PC-9 (cell line): ENCODE measurements at regions not wholly inside any gene's neighbourhood (a gene's known extent, or its start where the extent isn't known, plus 50 kb on each side); places are given as distances from the start of the nearest gene placed in this dataset.

ENCODE experiments used
- BruUV-seq: library from RNA; stranded (reverse); fragments of 400-500 nt; replicated peaks from 2 replicates; lab custom pipeline; 2021; lab: Mats Ljungman, UMichigan
- CTCF ChIA-PET: fragments of 300-600 bp; sonication (Branson Sonifier 250); formaldehyde crosslinking; loops from one replicate; lab custom pipeline; 2022; ENCODE audit warnings: antibody characterized with exemption; lab: Charles Lee
- POLR2A ChIA-PET: fragments of 300-600 bp; sonication (Branson Sonifier 250); formaldehyde crosslinking; loops from one replicate; lab custom pipeline; 2022; ENCODE audit warnings: antibody characterized with exemption; ENCODE audit not compliant: unreplicated experiment; lab: Charles Lee
- DNase-seq, 2 experiments: peaks; one replicate each; pipeline versions ENCODE4 v3.0.0 to v3.0.0-alpha.2; 2015 to 2022; ENCODE audit warnings: mixed read lengths in 1 of 2
- H2AFZ ChIP-seq: fragments of 200-600 bp; sonication (generic); 2 replicates; pipeline ENCODE4 v1.8.1; 2017; ENCODE audit warnings: antibody characterized with exemption
- H3F3A ChIP-seq: fragments of 200-600 bp; sonication (generic); 2 replicates; pipeline ENCODE4 v1.8.1; 2017; ENCODE audit warnings: antibody characterized with exemption, mild to moderate bottlenecking, low read depth; ENCODE audit not compliant: insufficient read depth
- H3K27ac ChIP-seq: fragments of 200-600 bp; sonication (generic); 2 replicates; pipeline ENCODE4 v1.6.1; 2016; ENCODE audit warnings: mixed run types
- H3K27me3 ChIP-seq: fragments of 200-600 bp; sonication (generic); 2 replicates; pipeline ENCODE4 v1.6.1; 2016; ENCODE audit warnings: low read depth, mixed run types; ENCODE audit not compliant: insufficient read depth
- H3K36me3 ChIP-seq: fragments of 200-600 bp; sonication (generic); 2 replicates; pipeline ENCODE4 v1.6.1; 2016; ENCODE audit warnings: low read depth, mixed run types
- H3K4me1 ChIP-seq: fragments of 200-600 bp; sonication (generic); replicated peaks from 2 replicates; pipeline ENCODE4 v1.6.1; 2016; ENCODE audit warnings: mixed run types; ENCODE audit not compliant: insufficient read depth
- H3K4me2 ChIP-seq: fragments of 200-600 bp; sonication (generic); 2 replicates; pipeline ENCODE4 v1.6.1; 2017; ENCODE audit warnings: mixed run types
- H3K4me3 ChIP-seq: fragments of 200-600 bp; sonication (generic); 2 replicates; pipeline ENCODE4 v1.6.1; 2016; ENCODE audit warnings: mixed run types
- H3K79me2 ChIP-seq: fragments of 200-600 bp; sonication (generic); 2 replicates; pipeline ENCODE4 v1.6.1; 2017; ENCODE audit warnings: low read depth, mixed run types
- H3K9me2 ChIP-seq: fragments of 200-600 bp; sonication (generic); 2 replicates; pipeline ENCODE4 v1.8.1; 2017; ENCODE audit warnings: mild to moderate bottlenecking; ENCODE audit not compliant: insufficient read depth
- H3K9me3 ChIP-seq: fragments of 200-600 bp; sonication (generic); 2 replicates; pipeline ENCODE4 v1.8.1; 2016; ENCODE audit warnings: low read depth; ENCODE audit not compliant: insufficient read depth
- H4K20me1 ChIP-seq: fragments of 200-600 bp; sonication (generic); 2 replicates; pipeline ENCODE4 v1.8.1; 2017; ENCODE audit not compliant: insufficient read depth
- CTCF ChIP-seq: fragments of 200-600 bp; sonication (generic); conservative IDR thresholded peaks from 2 replicates; pipeline ENCODE4 v1.6.1; 2017; ENCODE audit warnings: mixed run types, antibody characterized with exemption, mild to moderate bottlenecking, moderate library complexity
- EZH2 ChIP-seq: fragments of 200-600 bp; sonication (generic); IDR thresholded peaks from 2 replicates; pipeline ENCODE4 v1.8.0; 2017; ENCODE audit warnings: antibody characterized with exemption, low read depth
- intact Hi-C: fragments of 100-400 bp; cut with micrococcal nuclease; formaldehyde crosslinking; loops from one replicate; pipeline ENCODE4 v1.10.0; 2022; ENCODE audit not compliant: unreplicated experiment

GRCh38 chr9:135185060-135185459 lies 97.6 kb downstream of the OLFM1 start:
- Histone ChIP-seq H3K4me3 (no peak overlapping the region), H3F3A (no peaks in the 10 kb centered on the region), H3K9me2 (no peaks in the 10 kb centered on the region), H2AFZ (no peak overlapping the region), H3K4me2 (no peak overlapping the region), H3K9me3 (no peaks in the 10 kb centered on the region), H3K36me3 (no peaks in the 10 kb centered on the region), H3K27me3 (peaks cover 91% of the 10 kb centered on the region), H3K79me2 (no peaks in the 10 kb centered on the region), H3K4me1 (no peaks in the 10 kb centered on the region), H4K20me1 (no peaks in the 10 kb centered on the region), H3K27ac (no peak overlapping the region)
- no peak for DNase-seq
- ChIA-PET POLR2A (no interaction called here), CTCF (no interaction called here)
- no peak for TF ChIP-seq EZH2
- no peak for TF ChIP-seq CTCF
- intact Hi-C loops = no loop called here
- no TSS peak for BruUV-seq

GRCh38 chr9:135186248-135187164 lies 99.0 kb downstream of the OLFM1 start:
- Histone ChIP-seq H3K9me3 (no peaks in the 10 kb centered on the region), H3K79me2 (no peaks in the 10 kb centered on the region), H2AFZ (no peak overlapping the region), H3F3A (no peaks in the 10 kb centered on the region), H3K27me3 (peaks cover 90% of the 10 kb centered on the region), H3K4me3 (no peak overlapping the region), H3K9me2 (no peaks in the 10 kb centered on the region), H3K4me2 (no peak overlapping the region), H3K36me3 (no peaks in the 10 kb centered on the region), H3K4me1 (no peaks in the 10 kb centered on the region), H3K27ac (no peak overlapping the region), H4K20me1 (no peaks in the 10 kb centered on the region)
- ChIA-PET POLR2A (interaction anchor here (0.6 kb wide), 1 partner anchor 1116 kb away, joined by 11 read pairs; no protein-coding TSS in a partner anchor), CTCF (no interaction called here)
- TF ChIP-seq EZH2 (no peak), CTCF (no peak)
- BruUV-seq = no TSS peak
- DNase-seq = no peak
- intact Hi-C loops = no loop called here

GRCh38 chr9:135187365-135187764 lies 99.9 kb downstream of the OLFM1 start:
- Histone ChIP-seq H3K4me2 (no peak overlapping the region), H3K79me2 (no peaks in the 10 kb centered on the region), H3K27ac (no peak overlapping the region), H3K4me3 (no peak overlapping the region), H3F3A (no peaks in the 10 kb centered on the region), H3K36me3 (no peaks in the 10 kb centered on the region), H3K9me2 (no peaks in the 10 kb centered on the region), H4K20me1 (no peaks in the 10 kb centered on the region), H3K4me1 (no peaks in the 10 kb centered on the region), H3K9me3 (no peaks in the 10 kb centered on the region), H2AFZ (no peak overlapping the region), H3K27me3 (peaks cover 90% of the 10 kb centered on the region)
- CTCF ChIA-PET = no interaction called here
- POLR2A ChIA-PET = no interaction called here
- intact Hi-C loops = no loop called here
- TF ChIP-seq EZH2 (no peak), CTCF (no peak)
- no peak for DNase-seq
- no TSS peak for BruUV-seq
